Hepatocyte (in vitro differentiated cells): ENCODE measurements at regions not wholly inside any gene's neighbourhood (a gene's known extent, or its start where the extent isn't known, plus 50 kb on each side); places are given as distances from the start of the nearest gene placed in this dataset.

Source experiments
- DNase-seq: peaks from one replicate; pipeline ENCODE4 v3.0.0-alpha.2; 2016; ENCODE audit warnings: low spot score
- H2AFZ ChIP-seq: fragments of 200-600 bp; sonication (generic); 2 replicates; pipeline ENCODE4 v1.6.0; 2016; ENCODE audit warnings: antibody characterized with exemption, mild to moderate bottlenecking
- H3K27ac ChIP-seq: fragments of 200-600 bp; sonication (generic); 2 replicates; pipeline ENCODE4 v1.5.1; 2016; ENCODE audit warnings: mild to moderate bottlenecking
- H3K27me3 ChIP-seq: fragments of 200-600 bp; sonication (generic); 2 replicates; pipeline ENCODE4 v1.6.1; 2016
- H3K36me3 ChIP-seq: fragments of 200-600 bp; sonication (generic); replicated peaks from 2 replicates; pipeline ENCODE4 v1.5.1; 2016; ENCODE audit warnings: low read depth; ENCODE audit not compliant: insufficient read depth
- H3K4me1 ChIP-seq: fragments of 200-600 bp; sonication (generic); 2 replicates; pipeline ENCODE4 v1.5.1; 2016; ENCODE audit warnings: mild to moderate bottlenecking, moderate library complexity; ENCODE audit not compliant: insufficient read depth
- H3K4me2 ChIP-seq: fragments of 200-600 bp; sonication (generic); 2 replicates; pipeline ENCODE4 v1.6.0; 2016
- H3K4me3 ChIP-seq: fragments of 200-600 bp; sonication (generic); 2 replicates; pipeline ENCODE4 v1.5.1; 2016; ENCODE audit warnings: mild to moderate bottlenecking
- H3K79me2 ChIP-seq: fragments of 200-600 bp; sonication (generic); 2 replicates; pipeline ENCODE4 v1.6.0; 2017; ENCODE audit warnings: mild to moderate bottlenecking
- H3K9me2 ChIP-seq: fragments of 200-600 bp; sonication (generic); replicated peaks from 2 replicates; pipeline ENCODE4 v1.6.0; 2017; ENCODE audit warnings: mild to moderate bottlenecking; ENCODE audit not compliant: insufficient read depth
- H3K9me3 ChIP-seq: fragments of 200-600 bp; sonication (generic); 2 replicates; pipeline ENCODE4 v1.5.1; 2016; ENCODE audit warnings: low read depth, mild to moderate bottlenecking
- H4K20me1 ChIP-seq: fragments of 200-600 bp; sonication (generic); 2 replicates; pipeline ENCODE4 v1.6.0; 2016; ENCODE audit warnings: mild to moderate bottlenecking; ENCODE audit not compliant: insufficient read depth, poor library complexity, severe bottlenecking
- CTCF ChIP-seq: fragments of 200-600 bp; sonication (generic); IDR thresholded peaks from 2 replicates; pipeline ENCODE4 v1.5.1; 2016; ENCODE audit warnings: antibody characterized with exemption, mild to moderate bottlenecking; ENCODE audit not compliant: poor library complexity
- EZH2 ChIP-seq: fragments of 200-600 bp; sonication (generic); IDR thresholded peaks from 2 replicates; pipeline ENCODE4 v1.6.1; 2016; ENCODE audit warnings: antibody characterized with exemption, mild to moderate bottlenecking, borderline replicate concordance
- EZH2phosphoT487 ChIP-seq: fragments of 200-600 bp; sonication (generic); IDR thresholded peaks from one replicate; pipeline ENCODE4 v1.6.1; 2018; ENCODE audit warnings: antibody characterized with exemption, mild to moderate bottlenecking, low read depth, moderate library complexity; ENCODE audit not compliant: unreplicated experiment, severe bottlenecking
- WGBS: methylation state at CpG from one replicate; pipeline ENCODE4 v1.1.6; 2016; ENCODE audit warnings: low lambda C conversion rate; ENCODE audit errors: missing lambda C conversion rate; 5-methylcytosine and 5-hydroxymethylcytosine counted together

DNA sequence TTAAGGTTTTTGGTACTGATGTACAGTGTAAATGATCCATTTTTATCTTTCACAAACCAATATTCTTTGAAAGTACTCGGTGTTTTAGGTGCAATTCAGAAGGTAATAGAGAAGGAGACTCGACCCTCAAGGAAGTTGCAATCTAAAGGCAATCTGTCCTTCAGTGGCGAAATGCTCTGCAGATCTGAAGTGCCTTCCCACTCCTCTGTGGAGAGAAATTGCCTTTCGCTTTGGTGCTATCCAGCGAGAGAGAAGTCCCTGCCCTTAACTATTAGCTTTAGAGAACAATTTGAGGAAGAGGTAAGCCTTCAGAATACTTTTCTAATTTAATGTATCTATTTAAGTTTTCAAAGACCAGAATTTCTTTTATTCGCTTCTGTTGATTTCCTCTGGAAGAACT is 371.8 kb upstream of the FANCL start:
- no peaks in the 10 kb centered on the region for H4K20me1 ChIP-seq
- H3K36me3 ChIP-seq: no peaks in the 10 kb centered on the region
- H3K27ac ChIP-seq: no peak overlapping the region
- no peak overlapping the region for H3K4me2 ChIP-seq
- no peaks in the 10 kb centered on the region for H3K79me2 ChIP-seq
- no peaks in the 10 kb centered on the region for H3K4me1 ChIP-seq
- WGBS: 92% methylated on average over 6 of the region's 6 CpGs
- H3K9me2 ChIP-seq: no peaks in the 10 kb centered on the region
- H3K4me3 ChIP-seq: no peak overlapping the region
- H3K9me3 ChIP-seq: no peaks in the 10 kb centered on the region
- H3K27me3 ChIP-seq: no peaks in the 10 kb centered on the region
- no peak overlapping the region for H2AFZ ChIP-seq
- DNase-seq: no peak
- TF ChIP-seq CTCF (no peak), EZH2phosphoT487 (no peak), EZH2 (no peak)

GRCh38 chr2:58609326-58609725 is 368.2 kb upstream of the FANCL start:
- TF ChIP-seq EZH2: no peak
- no peak for TF ChIP-seq CTCF
- TF ChIP-seq EZH2phosphoT487: no peak
- H4K20me1 ChIP-seq: no peaks in the 10 kb centered on the region
- H3K9me3 ChIP-seq: no peaks in the 10 kb centered on the region
- no peaks in the 10 kb centered on the region for H3K27me3 ChIP-seq
- no peak overlapping the region for H2AFZ ChIP-seq
- no peak overlapping the region for H3K4me2 ChIP-seq
- WGBS: 90% methylated on average over 1 of the region's 1 CpG
- H3K27ac ChIP-seq: no peak overlapping the region
- no peaks in the 10 kb centered on the region for H3K4me1 ChIP-seq
- H3K9me2 ChIP-seq: no peaks in the 10 kb centered on the region
- no peak for DNase-seq
- H3K79me2 ChIP-seq: no peaks in the 10 kb centered on the region
- no peak overlapping the region for H3K4me3 ChIP-seq
- no peaks in the 10 kb centered on the region for H3K36me3 ChIP-seq

- Histone ChIP-seq H2AFZ (no peak overlapping the region), H3K9me2 (no peaks in the 10 kb centered on the region), H3K9me3 (no peaks in the 10 kb centered on the region), H3K4me2 (no peak overlapping the region), H3K36me3 (no peaks in the 10 kb centered on the region), H4K20me1 (no peaks in the 10 kb centered on the region), H3K27me3 (no peaks in the 10 kb centered on the region), H3K27ac (no peak overlapping the region), H3K4me3 (no peak overlapping the region), H3K4me1 (no peaks in the 10 kb centered on the region), H3K79me2 (no peaks in the 10 kb centered on the region)
- no peak for DNase-seq
- TF ChIP-seq EZH2phosphoT487: no peak
- TF ChIP-seq EZH2: no peak
- TF ChIP-seq CTCF: no peak
- 81% methylated on average over 1 of the region's 1 CpG for whole genome bisulfite sequencing
These were observed 367.0 kb upstream of the FANCL start for GRCh38 chr2:58608146-58608545.

- Histone ChIP-seq H3K4me1 (no peaks in the 10 kb centered on the region), H3K4me2 (no peak overlapping the region), H3K79me2 (no peaks in the 10 kb centered on the region), H3K9me3 (no peaks in the 10 kb centered on the region), H3K9me2 (no peaks in the 10 kb centered on the region), H2AFZ (no peak overlapping the region), H3K36me3 (no peaks in the 10 kb centered on the region), H3K27ac (no peak overlapping the region), H4K20me1 (no peaks in the 10 kb centered on the region), H3K4me3 (no peak overlapping the region), H3K27me3 (no peaks in the 10 kb centered on the region)
- TF ChIP-seq CTCF (no peak), EZH2 (no peak), EZH2phosphoT487 (no peak)
- DNase-seq: no peak
- WGBS: 88% methylated on average over 2 of the region's 2 CpGs
These were observed 366.3 kb upstream of the FANCL start for GRCh38 chr2:58607448-58607847.
